ENCODE measurements at regions not wholly inside any gene's neighbourhood (a gene's known extent, or its start where the extent isn't known, plus 50 kb on each side); places are given as distances from the start of the nearest gene placed in this dataset.

GRCh38 chr20:41952166-41952565 is 334.0 kb upstream of the CHD6 start:
- no peak overlapping the region for H3K4me3 ChIP-seq (ENCODE audit: low read depth, low read length)
- DNase-seq (ENCODE audit: low read depth): no peak
- TF ChIP-seq, protein P1, sequence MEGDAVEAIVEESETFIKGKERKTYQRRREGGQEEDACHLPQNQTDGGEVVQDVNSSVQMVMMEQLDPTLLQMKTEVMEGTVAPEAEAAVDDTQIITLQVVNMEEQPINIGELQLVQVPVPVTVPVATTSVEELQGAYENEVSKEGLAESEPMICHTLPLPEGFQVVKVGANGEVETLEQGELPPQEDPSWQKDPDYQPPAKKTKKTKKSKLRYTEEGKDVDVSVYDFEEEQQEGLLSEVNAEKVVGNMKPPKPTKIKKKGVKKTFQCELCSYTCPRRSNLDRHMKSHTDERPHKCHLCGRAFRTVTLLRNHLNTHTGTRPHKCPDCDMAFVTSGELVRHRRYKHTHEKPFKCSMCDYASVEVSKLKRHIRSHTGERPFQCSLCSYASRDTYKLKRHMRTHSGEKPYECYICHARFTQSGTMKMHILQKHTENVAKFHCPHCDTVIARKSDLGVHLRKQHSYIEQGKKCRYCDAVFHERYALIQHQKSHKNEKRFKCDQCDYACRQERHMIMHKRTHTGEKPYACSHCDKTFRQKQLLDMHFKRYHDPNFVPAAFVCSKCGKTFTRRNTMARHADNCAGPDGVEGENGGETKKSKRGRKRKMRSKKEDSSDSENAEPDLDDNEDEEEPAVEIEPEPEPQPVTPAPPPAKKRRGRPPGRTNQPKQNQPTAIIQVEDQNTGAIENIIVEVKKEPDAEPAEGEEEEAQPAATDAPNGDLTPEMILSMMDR (conservative IDR thresholded peaks at IDR 0.05; ENCODE audit: low read depth, low read length): no peak

GRCh38 chr20:41951615-41952014 is 333.4 kb upstream of the CHD6 start:
- H3K4me3 ChIP-seq (ENCODE audit: low read depth, low read length): no peak overlapping the region
- no peak for DNase-seq (ENCODE audit: low read depth)
- TF ChIP-seq, protein P1 (conservative IDR thresholded peaks at IDR 0.05; ENCODE audit: low read depth, low read length): no peak

- TF ChIP-seq, protein P1 (conservative IDR thresholded peaks at IDR 0.05; ENCODE audit: low read depth, low read length): no peak
- no peak for DNase-seq (ENCODE audit: low read depth)
- H3K4me3 ChIP-seq (ENCODE audit: low read depth, low read length): no peak overlapping the region
Measured at GRCh38 chr20:41939659-41940058, 321.5 kb upstream of the CHD6 start.

DNA sequence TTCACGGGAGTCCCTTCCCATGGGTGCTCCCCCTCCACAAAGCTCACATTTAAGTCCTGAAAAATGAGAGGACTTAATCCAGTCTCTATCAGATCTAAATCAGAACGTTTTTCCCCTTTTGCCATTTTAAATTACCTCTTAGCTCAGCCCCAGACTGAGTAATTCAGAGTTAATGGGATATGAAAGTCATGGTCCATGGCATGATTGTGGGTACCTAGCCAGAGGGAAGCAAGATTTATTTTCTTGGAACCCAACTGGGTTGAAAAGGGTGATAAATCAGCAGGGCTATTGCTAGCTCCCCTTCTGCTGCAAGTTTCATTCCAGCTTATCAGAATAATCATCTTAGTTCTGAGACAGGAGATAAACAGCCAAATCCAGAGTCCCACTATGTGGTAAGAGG is 320.2 kb upstream of the CHD6 start:
- DNase-seq (ENCODE audit: low read depth): no peak
- H3K4me3 ChIP-seq (ENCODE audit: low read depth, low read length): no peak overlapping the region
- TF ChIP-seq, protein P1 (conservative IDR thresholded peaks at IDR 0.05; ENCODE audit: low read depth, low read length): no peak

- TF ChIP-seq, protein P1 (conservative IDR thresholded peaks at IDR 0.05; ENCODE audit: low read depth, low read length): no peak
- no peak for DNase-seq (ENCODE audit: low read depth)
- H3K4me3 ChIP-seq (ENCODE audit: low read depth, low read length): no peak overlapping the region
Measured at GRCh38 chr20:41935259-41935791, 317.1 kb upstream of the CHD6 start.

GRCh38 chr20:41932431-41932830 is 314.3 kb upstream of the CHD6 start:
- no peak for DNase-seq (ENCODE audit: low read depth)
- TF ChIP-seq, protein P1 (conservative IDR thresholded peaks at IDR 0.05; ENCODE audit: low read depth, low read length): no peak
- H3K4me3 ChIP-seq (ENCODE audit: low read depth, low read length): no peak overlapping the region

DNA sequence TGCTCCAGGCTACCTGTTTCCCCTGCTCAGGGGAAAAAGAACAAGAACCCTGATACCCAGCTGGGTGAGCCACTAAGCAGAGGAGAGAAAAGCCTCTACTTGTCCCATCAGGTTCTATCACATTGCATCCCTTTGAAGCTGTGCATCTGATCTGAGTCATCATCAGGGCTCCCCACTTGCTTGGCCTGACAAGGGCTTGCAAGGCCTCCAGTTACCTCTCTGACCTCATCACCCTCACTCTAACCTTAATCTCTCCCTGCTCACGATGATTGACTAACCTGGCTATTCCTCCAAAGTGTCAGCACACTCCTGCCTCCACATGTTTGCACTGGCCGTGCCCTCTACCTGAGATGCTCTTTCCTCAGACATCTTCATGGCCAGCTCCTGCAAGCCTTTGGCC is 309.5 kb upstream of the CHD6 start:
- H3K4me3 ChIP-seq (ENCODE audit: low read depth, low read length): no peak overlapping the region
- TF ChIP-seq, protein P1 (conservative IDR thresholded peaks at IDR 0.05; ENCODE audit: low read depth, low read length): no peak
- DNase-seq (ENCODE audit: low read depth): no peak

Data from choroid plexus epithelial cell (primary cell).